ENCODE measurements at regions not wholly inside any gene's neighbourhood (a gene's known extent, or its start where the extent isn't known, plus 50 kb on each side); places are given as distances from the start of the nearest gene placed in this dataset.

DNA sequence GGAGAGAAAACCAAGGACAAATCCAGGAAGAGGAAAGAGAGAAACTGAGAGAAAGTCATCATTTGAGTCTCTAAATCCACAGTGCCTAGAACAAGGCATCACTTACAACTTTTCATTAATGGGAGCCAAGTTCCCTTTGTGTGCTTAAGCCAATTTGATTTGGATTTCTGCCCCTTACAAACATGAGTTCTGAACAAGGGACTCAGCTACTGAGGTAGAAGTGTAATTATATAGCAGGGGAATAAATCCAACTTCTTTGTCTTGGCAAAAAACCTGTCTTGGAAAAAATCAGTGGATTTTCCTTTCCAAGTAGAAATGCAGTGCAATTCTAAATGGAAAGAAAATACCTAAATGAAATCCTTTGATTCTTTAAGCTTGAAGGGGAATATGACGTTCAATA, 307.2 kb upstream of the CNTN3 start:
- Histone ChIP-seq H3K9me3 (ENCODE audit: control insufficient read depth, insufficient read depth, low read length) (no peaks in the 10 kb centered on the region), H3K36me3 (ENCODE audit: control insufficient read depth, low read length) (no peaks in the 10 kb centered on the region), H4K20me1 (ENCODE audit: control insufficient read depth, insufficient read depth, low read depth, low read length) (no peaks in the 10 kb centered on the region), H3F3A (ENCODE audit: control insufficient read depth, insufficient read depth) (no peaks in the 10 kb centered on the region), H3K27ac (ENCODE audit: low read depth, low read length) (no peak overlapping the region), H3K4me2 (ENCODE audit: low read length) (no peak overlapping the region), H3K9me2 (replicated peaks; ENCODE audit: control insufficient read depth, low read length) (no peaks in the 10 kb centered on the region), H3K4me3 (ENCODE audit: low read length) (no peak overlapping the region), H3K27me3 (ENCODE audit: control insufficient read depth, low read length) (no peaks in the 10 kb centered on the region), H3K79me2 (ENCODE audit: control insufficient read depth, low read length) (no peaks in the 10 kb centered on the region), H3K4me1 (ENCODE audit: control insufficient read depth, low read length) (no peaks in the 10 kb centered on the region)
- TF ChIP-seq, protein P1, sequence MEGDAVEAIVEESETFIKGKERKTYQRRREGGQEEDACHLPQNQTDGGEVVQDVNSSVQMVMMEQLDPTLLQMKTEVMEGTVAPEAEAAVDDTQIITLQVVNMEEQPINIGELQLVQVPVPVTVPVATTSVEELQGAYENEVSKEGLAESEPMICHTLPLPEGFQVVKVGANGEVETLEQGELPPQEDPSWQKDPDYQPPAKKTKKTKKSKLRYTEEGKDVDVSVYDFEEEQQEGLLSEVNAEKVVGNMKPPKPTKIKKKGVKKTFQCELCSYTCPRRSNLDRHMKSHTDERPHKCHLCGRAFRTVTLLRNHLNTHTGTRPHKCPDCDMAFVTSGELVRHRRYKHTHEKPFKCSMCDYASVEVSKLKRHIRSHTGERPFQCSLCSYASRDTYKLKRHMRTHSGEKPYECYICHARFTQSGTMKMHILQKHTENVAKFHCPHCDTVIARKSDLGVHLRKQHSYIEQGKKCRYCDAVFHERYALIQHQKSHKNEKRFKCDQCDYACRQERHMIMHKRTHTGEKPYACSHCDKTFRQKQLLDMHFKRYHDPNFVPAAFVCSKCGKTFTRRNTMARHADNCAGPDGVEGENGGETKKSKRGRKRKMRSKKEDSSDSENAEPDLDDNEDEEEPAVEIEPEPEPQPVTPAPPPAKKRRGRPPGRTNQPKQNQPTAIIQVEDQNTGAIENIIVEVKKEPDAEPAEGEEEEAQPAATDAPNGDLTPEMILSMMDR (IDR thresholded peaks at IDR 0.05; ENCODE audit: low read depth, low read length, poor library complexity, severe bottlenecking): no peak
- TF ChIP-seq EZH2phosphoT487 (IDR thresholded peaks at IDR 0.05; ENCODE audit: borderline replicate concordance, low read length): no peak

- H3K4me3 ChIP-seq (ENCODE audit: low read length): no peak overlapping the region
- H3K9me2 ChIP-seq (replicated peaks; ENCODE audit: control insufficient read depth, low read length): no peaks in the 10 kb centered on the region
- TF ChIP-seq, protein P1 (IDR thresholded peaks at IDR 0.05; ENCODE audit: low read depth, low read length, poor library complexity, severe bottlenecking): no peak
- no peak for TF ChIP-seq EZH2phosphoT487 (IDR thresholded peaks at IDR 0.05; ENCODE audit: borderline replicate concordance, low read length)
- H3K4me2 ChIP-seq (ENCODE audit: low read length): no peak overlapping the region
- H3K36me3 ChIP-seq (ENCODE audit: control insufficient read depth, low read length): no peaks in the 10 kb centered on the region
- H3K9me3 ChIP-seq (ENCODE audit: control insufficient read depth, insufficient read depth, low read length): no peaks in the 10 kb centered on the region
- H3K4me1 ChIP-seq (ENCODE audit: control insufficient read depth, low read length): no peaks in the 10 kb centered on the region
- no peaks in the 10 kb centered on the region for H3F3A ChIP-seq (ENCODE audit: control insufficient read depth, insufficient read depth)
- no peak overlapping the region for H3K27ac ChIP-seq (ENCODE audit: low read depth, low read length)
- no peaks in the 10 kb centered on the region for H4K20me1 ChIP-seq (ENCODE audit: control insufficient read depth, insufficient read depth, low read depth, low read length)
- H3K27me3 ChIP-seq (ENCODE audit: control insufficient read depth, low read length): no peaks in the 10 kb centered on the region
- no peaks in the 10 kb centered on the region for H3K79me2 ChIP-seq (ENCODE audit: control insufficient read depth, low read length)
Measured at GRCh38 chr3:74920721-74921350, 306.4 kb upstream of the CNTN3 start.

DNA sequence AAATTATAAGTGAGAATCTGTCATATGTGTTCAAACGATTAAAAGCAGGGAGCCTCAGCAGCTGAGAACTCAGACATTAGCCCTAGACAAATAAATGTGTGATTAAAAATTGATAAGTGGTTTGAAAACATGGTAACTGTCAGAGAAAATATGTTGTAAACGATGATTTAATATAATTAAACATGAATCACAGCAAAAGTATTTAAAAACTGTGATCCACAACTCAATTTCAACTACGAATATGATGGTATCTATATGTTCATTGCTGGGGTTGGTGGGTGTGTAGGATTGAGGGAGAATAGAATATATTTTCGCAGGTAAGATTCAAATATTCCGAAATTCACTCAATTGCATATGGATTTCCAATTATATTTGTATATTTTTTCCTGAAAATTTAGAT, 302.2 kb upstream of the CNTN3 start:
- Histone ChIP-seq H3F3A (ENCODE audit: control insufficient read depth, insufficient read depth) (no peaks in the 10 kb centered on the region), H3K27ac (ENCODE audit: low read depth, low read length) (no peak overlapping the region), H3K79me2 (ENCODE audit: control insufficient read depth, low read length) (no peaks in the 10 kb centered on the region), H3K36me3 (ENCODE audit: control insufficient read depth, low read length) (no peaks in the 10 kb centered on the region), H3K9me3 (ENCODE audit: control insufficient read depth, insufficient read depth, low read length) (no peaks in the 10 kb centered on the region), H3K4me1 (ENCODE audit: control insufficient read depth, low read length) (no peaks in the 10 kb centered on the region), H3K4me3 (ENCODE audit: low read length) (no peak overlapping the region), H3K9me2 (replicated peaks; ENCODE audit: control insufficient read depth, low read length) (no peaks in the 10 kb centered on the region), H3K27me3 (ENCODE audit: control insufficient read depth, low read length) (no peaks in the 10 kb centered on the region), H4K20me1 (ENCODE audit: control insufficient read depth, insufficient read depth, low read depth, low read length) (no peaks in the 10 kb centered on the region), H3K4me2 (ENCODE audit: low read length) (no peak overlapping the region)
- no peak for TF ChIP-seq EZH2phosphoT487 (IDR thresholded peaks at IDR 0.05; ENCODE audit: borderline replicate concordance, low read length)
- TF ChIP-seq, protein P1 (IDR thresholded peaks at IDR 0.05; ENCODE audit: low read depth, low read length, poor library complexity, severe bottlenecking): no peak

Data from DOHH2 (cell line).